ENCODE measurements at regions not wholly inside any gene's neighbourhood (a gene's known extent, or its start where the extent isn't known, plus 50 kb on each side); places are given as distances from the start of the nearest gene placed in this dataset.
A peak's percentile ranks its signal among the peaks of the same experiment; 100 is the strongest.

DNA sequence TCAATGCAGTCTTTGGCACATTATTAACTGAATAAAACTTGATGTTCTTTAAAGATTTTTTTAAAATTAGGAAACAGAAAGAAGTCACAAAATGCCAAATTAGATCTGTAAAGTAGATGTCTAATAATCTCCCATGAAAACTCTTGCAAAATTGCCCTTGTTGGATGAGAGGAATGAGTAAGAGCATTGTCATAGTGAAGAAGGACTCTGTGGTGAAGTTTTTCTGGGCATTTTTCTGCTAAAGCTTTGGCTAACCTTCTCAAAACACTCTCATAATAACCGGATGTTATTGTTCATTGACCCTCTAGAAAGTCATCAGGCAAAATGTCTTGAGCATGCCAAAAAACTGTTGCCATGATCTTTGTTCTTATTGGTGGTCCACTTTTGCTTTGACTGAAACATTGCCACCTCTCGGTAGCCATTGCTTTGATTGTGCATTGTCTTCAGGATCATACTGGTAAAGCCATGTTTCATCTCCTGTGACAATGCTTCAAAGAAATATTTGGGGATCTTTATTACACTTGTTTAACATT is 549.3 kb downstream of the LIG4 start:
- intact Hi-C loops (cut with DNase I, micrococcal nuclease) = no loop called here

DNA sequence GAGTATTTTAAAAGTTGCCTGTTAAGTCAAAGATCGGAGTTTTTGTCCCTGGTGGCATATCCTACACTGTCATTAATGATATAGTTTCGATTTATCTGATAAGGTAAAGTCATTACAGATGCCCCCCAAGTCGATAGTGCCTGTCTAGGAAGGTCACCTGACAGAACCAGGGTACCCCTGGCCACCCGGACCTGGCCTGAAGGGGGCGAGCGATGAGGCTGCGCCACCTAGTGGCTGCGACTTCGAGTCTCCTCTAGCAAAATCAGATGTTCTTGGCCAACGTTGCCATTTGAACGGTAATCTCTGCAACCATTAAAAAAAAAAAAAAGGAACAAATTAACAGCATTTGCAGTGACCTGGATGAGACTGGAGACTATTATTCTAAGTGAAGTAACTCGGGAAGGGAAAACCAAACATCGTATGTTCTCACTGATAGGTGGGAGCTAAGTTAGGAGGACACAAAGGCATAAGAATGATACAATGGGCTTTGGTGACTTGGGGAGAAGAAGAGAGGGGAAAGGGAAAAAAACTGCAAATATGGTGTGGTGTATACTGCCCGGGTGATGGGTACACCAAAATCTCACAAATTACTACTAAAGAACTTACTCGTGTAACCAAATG is 565.1 kb downstream of the LIG4 start:
- DNase-seq = peak in 4 of 14 experiments; percentile 0 to 14 (median 8)
- TF ChIP-seq, protein P1, sequence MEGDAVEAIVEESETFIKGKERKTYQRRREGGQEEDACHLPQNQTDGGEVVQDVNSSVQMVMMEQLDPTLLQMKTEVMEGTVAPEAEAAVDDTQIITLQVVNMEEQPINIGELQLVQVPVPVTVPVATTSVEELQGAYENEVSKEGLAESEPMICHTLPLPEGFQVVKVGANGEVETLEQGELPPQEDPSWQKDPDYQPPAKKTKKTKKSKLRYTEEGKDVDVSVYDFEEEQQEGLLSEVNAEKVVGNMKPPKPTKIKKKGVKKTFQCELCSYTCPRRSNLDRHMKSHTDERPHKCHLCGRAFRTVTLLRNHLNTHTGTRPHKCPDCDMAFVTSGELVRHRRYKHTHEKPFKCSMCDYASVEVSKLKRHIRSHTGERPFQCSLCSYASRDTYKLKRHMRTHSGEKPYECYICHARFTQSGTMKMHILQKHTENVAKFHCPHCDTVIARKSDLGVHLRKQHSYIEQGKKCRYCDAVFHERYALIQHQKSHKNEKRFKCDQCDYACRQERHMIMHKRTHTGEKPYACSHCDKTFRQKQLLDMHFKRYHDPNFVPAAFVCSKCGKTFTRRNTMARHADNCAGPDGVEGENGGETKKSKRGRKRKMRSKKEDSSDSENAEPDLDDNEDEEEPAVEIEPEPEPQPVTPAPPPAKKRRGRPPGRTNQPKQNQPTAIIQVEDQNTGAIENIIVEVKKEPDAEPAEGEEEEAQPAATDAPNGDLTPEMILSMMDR (IDR thresholded peaks at IDR 0.05) = peak; percentile 32
- peaks cover 8% of the 10 kb centered on the region for H3K9me3 Mint-ChIP-seq

More for the DNA sequence above, 549.3 kb downstream of the LIG4 start:
- H3K27me3 Mint-ChIP-seq = no peaks in the 10 kb centered on the region
- H3K4me3 Mint-ChIP-seq = no peak overlapping the region
- H3K4me1 ChIP-seq (ENCODE audit: insufficient read depth, low read length) = no peaks in the 10 kb centered on the region
- H3K36me3 Mint-ChIP-seq (ENCODE audit: low read depth) = no peaks in the 10 kb centered on the region
- no peak overlapping the region for H3K27ac ChIP-seq (ENCODE audit: low read depth in 1 of 2, low read length in 2 of 2)
- H3K27me3 ChIP-seq (ENCODE audit: control insufficient read depth in 1 of 2, insufficient read depth in 2 of 2, low read length in 2 of 2) = no peaks in the 10 kb centered on the region
- TF ChIP-seq, protein P1 (IDR thresholded peaks at IDR 0.05) = no peak
- H3K9me3 Mint-ChIP-seq = peaks cover 5% of the 10 kb centered on the region
- ChIA-PET POLR2A (no interaction called here), CTCF (no interaction called here)
- H3K4me3 ChIP-seq (ENCODE audit: low read length) = no peak overlapping the region
- no peaks in the 10 kb centered on the region for H3K36me3 ChIP-seq (ENCODE audit: insufficient read depth, low read length)
- ATAC-seq (ENCODE audit: poor library complexity) (no peak), DNase-seq (no peak)
- peaks cover 0 to 3% of the 10 kb centered on the region in 2 experiments for H3K9me3 ChIP-seq (ENCODE audit: control insufficient read depth in 1 of 2, insufficient read depth in 1 of 2, low read length in 2 of 2)
- no peaks in the 10 kb centered on the region for H3K4me1 Mint-ChIP-seq (ENCODE audit: low read depth)
- H3K27ac Mint-ChIP-seq = no peak overlapping the region

DNA sequence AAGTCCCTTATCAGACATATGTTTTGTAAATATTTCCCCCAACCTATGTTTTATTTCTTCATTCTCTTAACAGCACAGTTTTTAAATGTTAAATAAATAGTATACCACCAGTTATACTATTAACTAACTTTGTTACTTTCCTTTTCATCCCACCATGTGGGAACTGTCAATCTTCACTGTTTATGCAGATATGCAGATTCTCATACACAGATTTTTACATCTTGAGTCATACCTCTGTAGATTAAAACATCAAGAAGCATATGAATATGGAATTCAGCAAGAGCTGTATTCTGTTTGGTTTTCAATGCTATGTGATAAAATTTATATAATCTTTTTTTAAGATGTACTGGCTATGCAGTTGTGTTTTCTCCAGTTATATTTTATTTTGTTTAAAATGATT is 566.3 kb downstream of the LIG4 start:
- Histone ChIP-seq H3K27me3 (ENCODE audit: control insufficient read depth in 1 of 2, insufficient read depth in 2 of 2, low read length in 2 of 2) (no peaks in the 10 kb centered on the region), H3K27ac (ENCODE audit: low read depth in 1 of 2, low read length in 2 of 2) (no peak overlapping the region), H3K4me1 (ENCODE audit: insufficient read depth, low read length) (no peaks in the 10 kb centered on the region), H3K36me3 (ENCODE audit: insufficient read depth, low read length) (no peaks in the 10 kb centered on the region), H3K4me3 (ENCODE audit: low read length) (no peak overlapping the region), H3K9me3 (ENCODE audit: control insufficient read depth in 1 of 2, insufficient read depth in 1 of 2, low read length in 2 of 2) (no peaks in the 10 kb centered on the region)
- no peak for ATAC-seq (ENCODE audit: poor library complexity)
- TF ChIP-seq, protein P1 (IDR thresholded peaks at IDR 0.05) = no peak
- Mint-ChIP-seq H3K4me3 (no peak overlapping the region), H3K27ac (no peak overlapping the region), H3K27me3 (no peaks in the 10 kb centered on the region), H3K36me3 (ENCODE audit: low read depth) (no peaks in the 10 kb centered on the region), H3K9me3 (peaks cover 4% of the 10 kb centered on the region), H3K4me1 (ENCODE audit: low read depth) (no peaks in the 10 kb centered on the region)
- POLR2A ChIA-PET = no interaction called here
- CTCF ChIA-PET = no interaction called here
- DNase-seq = no peak
- intact Hi-C loops (cut with DNase I, micrococcal nuclease) = loop anchor here in 1 of 2 experiments (10.0 kb wide), 1 partner anchor 434 kb away; no protein-coding TSS in a partner anchor

More for the DNA sequence above, 565.1 kb downstream of the LIG4 start:
- POLR2A ChIA-PET = no interaction called here
- no peak overlapping the region for H3K27ac Mint-ChIP-seq
- no peaks in the 10 kb centered on the region for H3K4me1 Mint-ChIP-seq (ENCODE audit: low read depth)
- no peak overlapping the region for H3K4me3 Mint-ChIP-seq
- no peak overlapping the region for H3K27ac ChIP-seq (ENCODE audit: low read depth in 1 of 2, low read length in 2 of 2)
- H3K27me3 Mint-ChIP-seq = no peaks in the 10 kb centered on the region
- H3K4me3 ChIP-seq (ENCODE audit: low read length) = no peak overlapping the region
- ATAC-seq (ENCODE audit: poor library complexity) = no peak
- no peaks in the 10 kb centered on the region for H3K4me1 ChIP-seq (ENCODE audit: insufficient read depth, low read length)
- intact Hi-C loops (cut with DNase I, micrococcal nuclease) = no loop called here
- H3K9me3 ChIP-seq (ENCODE audit: control insufficient read depth in 1 of 2, insufficient read depth in 1 of 2, low read length in 2 of 2) = no peaks in the 10 kb centered on the region
- CTCF ChIA-PET = interaction anchor here (0.6 kb wide), 1 partner anchor 251 kb away, joined by 5 read pairs; no protein-coding TSS in a partner anchor
- no peaks in the 10 kb centered on the region for H3K36me3 Mint-ChIP-seq (ENCODE audit: low read depth)
- H3K27me3 ChIP-seq (ENCODE audit: control insufficient read depth in 1 of 2, insufficient read depth in 2 of 2, low read length in 2 of 2) = no peaks in the 10 kb centered on the region
- H3K36me3 ChIP-seq (ENCODE audit: insufficient read depth, low read length) = no peaks in the 10 kb centered on the region

Measured in CD4-positive, alpha-beta T cell (primary cell).